HepG2 (cell line): ENCODE measurements at regions not wholly inside any gene's neighbourhood (a gene's known extent, or its start where the extent isn't known, plus 50 kb on each side); places are given as distances from the start of the nearest gene placed in this dataset.

Experiments used
- ATAC-seq: fragments of 200-7000 bp; cut with Tn5 transposase; 3 replicates; pipeline ENCODE4 v1.9.1; 2020; ENCODE audit warnings: mild to moderate bottlenecking, moderate library complexity
- BruUV-seq: library from RNA; stranded (reverse); fragments of 400-500 nt; replicated peaks from 2 replicates; lab custom pipeline; 2021; lab: Mats Ljungman, UMichigan
- CTCF ChIA-PET: fragments of 300-600 bp; formaldehyde crosslinking; extraction: SDS; loops from one replicate; lab custom pipeline; 2021; ENCODE audit warnings: low total read pairs, inconsistent platforms, low intra/inter-chr PET ratio; lab: Yijun Ruan, JAX
- POLR2A ChIA-PET: fragments of 350-600 bp; sonication (Branson Sonifier 250); formaldehyde crosslinking; loops from one replicate; lab custom pipeline; 2020; ENCODE audit warnings: antibody characterized with exemption, inconsistent platforms; lab: Yijun Ruan, JAX
- DNase-seq: peaks from one replicate; pipeline ENCODE4 v3.0.0-alpha.2; 2015; ENCODE audit warnings: low spot score
- FAIRE-seq: peaks from 3 replicates; lab custom pipeline; 2011; peaks lifted over from hg19 to GRCh38; lab: Jason Lieb, UNC
- H2AFZ ChIP-seq: one replicate; pipeline ENCODE4 v1.6.1; 2011; ENCODE audit warnings: low read length, inconsistent platforms
- H3K27ac ChIP-seq: fragments of 300-600 bp; 3 replicates; pipeline ENCODE4 v1.8.0; 2011; ENCODE audit warnings: mixed run types, mild to moderate bottlenecking, mixed read lengths, low read length, inconsistent platforms; ENCODE audit not compliant: insufficient read depth; ENCODE audit errors: extremely low read length
- H3K27me3 ChIP-seq, 2 experiments: fragments of 200-600 bp in 1 of 2; 2 replicates in 1 of 2; 3 replicates in 1 of 2; pipeline versions ENCODE4 v1.6.0 to v1.8.0; 2011; ENCODE audit warnings: low read length in 2 of 2, mild to moderate bottlenecking in 2 of 2, moderate library complexity in 2 of 2, inconsistent platforms in 1 of 2; ENCODE audit not compliant: insufficient read depth in 2 of 2, control insufficient read depth in 1 of 2
- H3K36me3 ChIP-seq, 2 experiments: fragments of 200-600 bp in 1 of 2; replicated peaks in 1 of 2; 2 replicates in 1 of 2; 3 replicates in 1 of 2; pipeline versions ENCODE4 v1.5.1 to v1.8.0; 2011; ENCODE audit warnings: low read length in 2 of 2, inconsistent platforms in 1 of 2; ENCODE audit not compliant: insufficient read depth in 2 of 2, control insufficient read depth in 1 of 2
- H3K4me1 ChIP-seq: 2 replicates; pipeline ENCODE4 v1.5.1; 2012; ENCODE audit warnings: low read length, inconsistent platforms; ENCODE audit not compliant: insufficient read depth
- H3K4me2 ChIP-seq: 2 replicates; pipeline ENCODE4 v1.6.0; 2011; ENCODE audit warnings: low read depth, low read length, inconsistent platforms
- H3K4me3 ChIP-seq, 3 experiments: fragments of 200-600 bp in 1 of 3; sonication (generic), shearing (Covaris generic) in 1 of 3; replicated peaks in 1 of 3; 2 replicates each; pipeline ENCODE4 v1.5.1; 2011 to 2016; ENCODE audit warnings: low read length in 3 of 3, inconsistent platforms in 2 of 3, low read depth in 2 of 3, mild to moderate bottlenecking in 2 of 3, control low read depth in 1 of 3, mixed read lengths in 1 of 3; ENCODE audit not compliant: insufficient read depth in 1 of 3
- H3K79me2 ChIP-seq: one replicate; pipeline ENCODE4 v1.6.1; 2011; ENCODE audit warnings: low read length, inconsistent platforms; ENCODE audit not compliant: insufficient read depth
- H3K9ac ChIP-seq: 2 replicates; pipeline ENCODE4 v1.6.0; 2011; ENCODE audit warnings: mild to moderate bottlenecking, low read depth, low read length, inconsistent platforms; ENCODE audit not compliant: insufficient read depth
- H3K9me3 ChIP-seq: 2 replicates; pipeline ENCODE4 v1.5.1; 2012; ENCODE audit warnings: mild to moderate bottlenecking, low read length
- H4K20me1 ChIP-seq: 2 replicates; pipeline ENCODE4 v1.6.0; 2011; ENCODE audit warnings: inconsistent platforms, mild to moderate bottlenecking, low read length, moderate library complexity; ENCODE audit not compliant: insufficient read depth
- ATAD3A ChIP-seq: sonication (generic); formaldehyde crosslinking; IDR thresholded peaks from 2 replicates; pipeline ENCODE4 v1.4.0; 2020; ENCODE audit warnings: missing genetic modification reagents
- BRD4 ChIP-seq: sonication (generic); formaldehyde crosslinking; IDR thresholded peaks from 2 replicates; pipeline ENCODE4 v1.4.0; 2020; ENCODE audit warnings: missing genetic modification reagents
- DR1 ChIP-seq: sonication (generic); formaldehyde crosslinking; IDR thresholded peaks from 2 replicates; pipeline ENCODE4 v1.8.0; 2021; ENCODE audit warnings: mild to moderate bottlenecking, missing genetic modification reagents, inconsistent platforms
- EHMT2 ChIP-seq: fragments of 200-600 bp; sonication (generic); IDR thresholded peaks from 2 replicates; pipeline ENCODE4 v1.7.0; 2017; ENCODE audit warnings: antibody characterized with exemption, low read depth, low read length, borderline replicate concordance
- HINFP ChIP-seq: sonication (generic); formaldehyde crosslinking; IDR thresholded peaks from 2 replicates; pipeline ENCODE4 v1.4.0; 2020; ENCODE audit warnings: low read depth, mild to moderate bottlenecking, missing genetic modification reagents
- NRL ChIP-seq: sonication (generic); formaldehyde crosslinking; IDR thresholded peaks from 2 replicates; pipeline ENCODE4 v1.5.0; 2020; ENCODE audit warnings: missing genetic modification reagents, mild to moderate bottlenecking, moderate library complexity, borderline replicate concordance
- ZHX1 ChIP-seq: sonication (generic); formaldehyde crosslinking; IDR thresholded peaks from 2 replicates; pipeline ENCODE4 v1.8.1; 2022; ENCODE audit warnings: low read depth, mild to moderate bottlenecking, missing genetic modification reagents
- ZNF496 ChIP-seq: sonication (generic); formaldehyde crosslinking; IDR thresholded peaks from 2 replicates; pipeline ENCODE4 v1.8.1; 2023; ENCODE audit warnings: mild to moderate bottlenecking, moderate library complexity, missing genetic modification reagents; ENCODE audit not compliant: insufficient replicate concordance
- in situ Hi-C: cut with HindIII; loops from 2 replicates; pipeline ENCODE4 v1.10.0; 2017; ENCODE audit warnings: low pct_unique_long_range_greater_than_20kb; ENCODE audit not compliant: extremely low pct_ligation_motif_present
- intact Hi-C: fragments of 100-400 bp; cut with micrococcal nuclease; formaldehyde crosslinking; loops from one replicate; pipeline ENCODE4 v1.10.0; 2022; ENCODE audit not compliant: unreplicated experiment

GRCh38 chr1:215458562-215458961 is 108.5 kb upstream of the KCTD3 start:
- H3K4me3 ChIP-seq: no peak overlapping the region
- in situ Hi-C loops: no loop called here
- no peaks in the 10 kb centered on the region for H3K36me3 ChIP-seq
- intact Hi-C loops: no loop called here
- no peak for ATAC-seq
- no peak overlapping the region for H3K27ac ChIP-seq
- CTCF ChIA-PET: no interaction called here
- TF ChIP-seq ZHX1: no peak
- TF ChIP-seq DR1 (CRISPR knock-in tag): no peak
- no peak for TF ChIP-seq BRD4 (CRISPR knock-in tag)
- TF ChIP-seq ATAD3A: no peak
- no peak for TF ChIP-seq ZNF496 (CRISPR knock-in tag)
- no peak for TF ChIP-seq NRL (CRISPR knock-in tag)
- no peak for TF ChIP-seq EHMT2
- no peak for TF ChIP-seq HINFP (CRISPR knock-in tag)
- no peaks in the 10 kb centered on the region for H4K20me1 ChIP-seq
- BruUV-seq: no TSS peak
- no peak overlapping the region for H2AFZ ChIP-seq
- POLR2A ChIA-PET: no interaction called here
- FAIRE-seq: no peak
- no peak overlapping the region for H3K4me2 ChIP-seq
- no peaks in the 10 kb centered on the region for H3K9me3 ChIP-seq
- H3K79me2 ChIP-seq: no peaks in the 10 kb centered on the region
- H3K4me1 ChIP-seq: no peaks in the 10 kb centered on the region
- no peaks in the 10 kb centered on the region for H3K27me3 ChIP-seq
- no peak overlapping the region for H3K9ac ChIP-seq
- DNase-seq: no peak
